Lower leg skin (tissue), 4 donors: ENCODE measurements at regions not wholly inside any gene's neighbourhood (a gene's known extent, or its start where the extent isn't known, plus 50 kb on each side); places are given as distances from the start of the nearest gene placed in this dataset.
"Not testable (repeated sequence)": the region's sequence is repeated elsewhere in the genome, so short reads cannot be mapped to it uniquely, and the experiment has no call there.

Experiments
- DNase-seq, 2 donors: peaks; one replicate each; pipeline ENCODE4 v3.0.0-alpha.2; 2019; ENCODE audit warnings: low spot score in 2 of 2
- H3K4me3 ChIP-seq: fragments of 200-600 bp; sonication (generic); 2 replicates; pipeline ENCODE4 v1.5.1; 2017; ENCODE audit warnings: mild to moderate bottlenecking, low read depth; ENCODE audit not compliant: poor library complexity, severe bottlenecking
- CTCF ChIP-seq, 3 donors: fragments of 450-650 bp; IDR thresholded peaks; one replicate each; pipeline ENCODE4 v1.5.1; 2016; ENCODE audit warnings: antibody characterized with exemption in 3 of 3, mild to moderate bottlenecking in 3 of 3, moderate library complexity in 2 of 3
- POLR2A ChIP-seq, 2 donors: fragments of 450-650 bp; IDR thresholded peaks; one replicate each; pipeline ENCODE4 v1.6.1; 2016 to 2017; ENCODE audit warnings: antibody characterized with exemption in 2 of 2, mild to moderate bottlenecking in 1 of 2, moderate library complexity in 1 of 2
- WGBS, 2 donors: methylation state at CpG; one replicate each; pipeline ENCODE4 v1.1.5; 2018; 5-methylcytosine and 5-hydroxymethylcytosine counted together
- intact Hi-C: fragments of 100-400 bp; cut with DNase I; formaldehyde crosslinking; loops from one replicate; pipeline ENCODE4 v1.15.0; 2023; ENCODE audit warnings: low total_unique reads

GRCh38 chr1:79235301-79236002 is 228.9 kb upstream of the ADGRL4 start:
- intact Hi-C loops = no loop called here

GRCh38 chr1:79232818-79233217 is 226.3 kb upstream of the ADGRL4 start:
- intact Hi-C loops = no loop called here

More at GRCh38 chr1:79235301-79236002, 228.9 kb upstream of the ADGRL4 start:
- no peak for DNase-seq
- H3K4me3 ChIP-seq = no peak overlapping the region
- WGBS, 2 donors = 28 to 34% methylated on average over 4 of the region's 4 CpGs
- no peak for TF ChIP-seq POLR2A (IDR thresholded peaks at IDR 0.05)
- TF ChIP-seq CTCF (IDR thresholded peaks at IDR 0.05) = no peak

GRCh38 chr1:79230751-79231150 is 224.2 kb upstream of the ADGRL4 start:
- intact Hi-C loops, DNase-seq, H3K4me3 ChIP-seq: not testable (repeated sequence)
- WGBS, 2 donors = 46 to 53% methylated on average over 4 of the region's 4 CpGs

More at GRCh38 chr1:79232818-79233217, 226.3 kb upstream of the ADGRL4 start:
- no peak overlapping the region for H3K4me3 ChIP-seq
- no peak for DNase-seq
- TF ChIP-seq CTCF (IDR thresholded peaks at IDR 0.05) (no peak), POLR2A (IDR thresholded peaks at IDR 0.05) (no peak)

GRCh38 chr1:79226963-79227362 is 220.4 kb upstream of the ADGRL4 start:
- DNase-seq = no peak
- intact Hi-C loops = no loop called here
- WGBS, 2 donors = 81 to 92% methylated on average over 2 of the region's 2 CpGs
- TF ChIP-seq POLR2A (IDR thresholded peaks at IDR 0.05) = no peak
- TF ChIP-seq CTCF (IDR thresholded peaks at IDR 0.05) = no peak
- H3K4me3 ChIP-seq = no peak overlapping the region

- no peak overlapping the region for H3K4me3 ChIP-seq
- intact Hi-C loops = no loop called here
- TF ChIP-seq CTCF (IDR thresholded peaks at IDR 0.05) (no peak), POLR2A (IDR thresholded peaks at IDR 0.05) (no peak)
- no peak for DNase-seq
- 58 to 78% methylated on average over 3 of the region's 3 CpGs for WGBS, 2 donors
Measured at GRCh38 chr1:79224537-79224936, 218.0 kb upstream of the ADGRL4 start.

GRCh38 chr1:79220509-79220908 is 214.0 kb upstream of the ADGRL4 start:
- 74 to 84% methylated on average over 2 of the region's 2 CpGs for WGBS, 2 donors
- TF ChIP-seq CTCF (IDR thresholded peaks at IDR 0.05) (no peak), POLR2A (IDR thresholded peaks at IDR 0.05) (no peak)
- no peak for DNase-seq
- no peak overlapping the region for H3K4me3 ChIP-seq
- intact Hi-C loops = no loop called here
